ENCODE measurements at regions not wholly inside any gene's neighbourhood (a gene's known extent, or its start where the extent isn't known, plus 50 kb on each side); places are given as distances from the start of the nearest gene placed in this dataset.

DNA sequence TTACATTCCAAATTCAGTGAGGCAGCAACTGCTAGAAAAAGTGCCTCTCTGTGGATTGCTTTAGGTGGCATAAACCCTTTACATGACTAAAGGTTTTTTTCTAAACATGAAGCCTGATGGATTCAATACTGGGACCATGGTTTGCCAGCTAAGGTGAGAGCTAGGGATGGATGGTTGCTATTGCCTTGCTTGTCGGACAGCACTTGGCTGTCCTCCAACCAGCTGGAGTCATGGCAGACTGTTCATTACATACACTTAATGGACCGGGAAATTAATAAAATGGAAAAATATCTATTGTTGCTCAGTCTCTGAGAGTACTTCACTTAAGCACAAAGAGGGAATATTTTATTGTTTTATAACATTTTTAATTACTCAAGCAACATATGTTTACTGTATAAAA is 116.9 kb upstream of the TRPC7 start:
- TF ChIP-seq, protein P1, sequence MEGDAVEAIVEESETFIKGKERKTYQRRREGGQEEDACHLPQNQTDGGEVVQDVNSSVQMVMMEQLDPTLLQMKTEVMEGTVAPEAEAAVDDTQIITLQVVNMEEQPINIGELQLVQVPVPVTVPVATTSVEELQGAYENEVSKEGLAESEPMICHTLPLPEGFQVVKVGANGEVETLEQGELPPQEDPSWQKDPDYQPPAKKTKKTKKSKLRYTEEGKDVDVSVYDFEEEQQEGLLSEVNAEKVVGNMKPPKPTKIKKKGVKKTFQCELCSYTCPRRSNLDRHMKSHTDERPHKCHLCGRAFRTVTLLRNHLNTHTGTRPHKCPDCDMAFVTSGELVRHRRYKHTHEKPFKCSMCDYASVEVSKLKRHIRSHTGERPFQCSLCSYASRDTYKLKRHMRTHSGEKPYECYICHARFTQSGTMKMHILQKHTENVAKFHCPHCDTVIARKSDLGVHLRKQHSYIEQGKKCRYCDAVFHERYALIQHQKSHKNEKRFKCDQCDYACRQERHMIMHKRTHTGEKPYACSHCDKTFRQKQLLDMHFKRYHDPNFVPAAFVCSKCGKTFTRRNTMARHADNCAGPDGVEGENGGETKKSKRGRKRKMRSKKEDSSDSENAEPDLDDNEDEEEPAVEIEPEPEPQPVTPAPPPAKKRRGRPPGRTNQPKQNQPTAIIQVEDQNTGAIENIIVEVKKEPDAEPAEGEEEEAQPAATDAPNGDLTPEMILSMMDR (IDR thresholded peaks at IDR 0.05) = no peak
- Histone ChIP-seq H3K4me1 (no peaks in the 10 kb centered on the region), H3K27me3 (no peaks in the 10 kb centered on the region), H3K9me3 (no peaks in the 10 kb centered on the region), H3K36me3 (no peaks in the 10 kb centered on the region), H3K27ac (no peak overlapping the region), H3K4me3 (no peak overlapping the region)
- DNase-seq (no peak), ATAC-seq (no peak)
- intact Hi-C loops (cut with DNase I) = no loop called here

DNA sequence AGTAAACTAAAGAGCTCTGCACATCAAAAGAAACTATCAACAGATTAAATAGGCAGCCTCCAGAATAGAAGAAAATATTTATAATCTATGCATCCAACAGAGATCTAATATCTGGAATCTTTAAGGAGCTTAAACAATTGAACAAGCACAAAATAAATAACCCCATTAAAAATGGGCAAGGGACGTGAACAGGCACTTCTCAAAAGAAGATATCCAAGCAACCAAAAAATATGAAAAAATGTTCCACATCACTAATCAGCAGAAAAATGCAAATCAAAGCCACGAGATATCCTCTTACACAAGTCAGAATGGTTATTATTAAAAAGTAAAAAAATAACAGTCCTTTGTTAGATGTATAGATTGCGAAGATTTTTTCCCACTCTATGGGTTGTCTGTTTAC is 109.1 kb upstream of the TRPC7 start:
- no peaks in the 10 kb centered on the region for H3K36me3 ChIP-seq
- TF ChIP-seq, protein P1 (IDR thresholded peaks at IDR 0.05) = no peak
- H3K9me3 ChIP-seq = peaks cover 0 to 13% of the 10 kb centered on the region in 2 donors
- intact Hi-C loops (cut with DNase I) = no loop called here
- no peaks in the 10 kb centered on the region for H3K4me1 ChIP-seq
- DNase-seq (no peak), ATAC-seq (no peak)
- no peak overlapping the region for H3K4me3 ChIP-seq
- H3K27ac ChIP-seq = no peak overlapping the region
- no peaks in the 10 kb centered on the region for H3K27me3 ChIP-seq

DNA sequence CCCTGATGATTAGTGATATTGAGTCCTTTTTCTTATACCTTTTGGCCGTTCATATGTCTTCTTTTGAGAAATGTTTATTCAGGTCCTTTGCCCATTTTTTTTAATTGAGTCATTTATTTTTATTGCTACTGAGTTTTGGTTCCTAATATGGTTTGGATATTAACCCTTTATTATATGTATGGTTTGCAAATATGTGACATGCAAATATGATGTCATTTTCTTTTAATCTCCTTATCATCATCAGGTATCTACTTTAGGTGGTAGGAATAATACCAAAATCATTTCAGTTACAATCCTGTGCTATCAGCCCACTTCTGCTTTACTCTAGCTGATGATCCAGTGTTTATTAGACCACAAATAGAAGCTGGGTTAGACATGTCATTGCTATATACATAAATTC is 102.3 kb upstream of the TRPC7 start:
- Histone ChIP-seq H3K36me3 (no peaks in the 10 kb centered on the region), H3K4me3 (no peak overlapping the region), H3K9me3 (no peaks in the 10 kb centered on the region), H3K4me1 (no peaks in the 10 kb centered on the region), H3K27me3 (no peaks in the 10 kb centered on the region), H3K27ac (no peak overlapping the region)
- ATAC-seq (no peak), DNase-seq (no peak)
- TF ChIP-seq, protein P1 (IDR thresholded peaks at IDR 0.05) = no peak
- intact Hi-C loops (cut with DNase I) = no loop called here

DNA sequence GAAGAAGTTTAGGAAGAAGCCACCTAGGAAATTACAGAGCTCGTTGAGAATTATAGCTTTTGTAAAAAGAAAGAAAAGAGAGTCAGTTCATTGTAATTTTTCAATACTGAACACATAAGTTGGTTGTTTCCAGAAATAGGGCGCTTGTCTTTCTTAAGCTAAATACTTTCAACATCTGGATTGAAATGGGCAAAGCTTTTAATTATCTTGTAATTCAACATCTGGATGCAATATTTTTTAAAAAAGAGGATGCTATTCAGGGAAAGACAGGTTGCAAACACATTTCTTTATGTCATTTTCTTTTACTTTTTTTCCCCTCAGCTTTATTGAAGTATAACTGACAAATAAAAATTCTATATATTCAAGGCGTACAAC is 100.7 kb upstream of the TRPC7 start:
- intact Hi-C loops (cut with DNase I) = no loop called here
- no peak overlapping the region for H3K27ac ChIP-seq
- no peaks in the 10 kb centered on the region for H3K27me3 ChIP-seq
- TF ChIP-seq, protein P1 (IDR thresholded peaks at IDR 0.05) = no peak
- DNase-seq (no peak), ATAC-seq (no peak)
- no peaks in the 10 kb centered on the region for H3K36me3 ChIP-seq
- no peaks in the 10 kb centered on the region for H3K9me3 ChIP-seq
- no peak overlapping the region for H3K4me3 ChIP-seq
- no peaks in the 10 kb centered on the region for H3K4me1 ChIP-seq

DNA sequence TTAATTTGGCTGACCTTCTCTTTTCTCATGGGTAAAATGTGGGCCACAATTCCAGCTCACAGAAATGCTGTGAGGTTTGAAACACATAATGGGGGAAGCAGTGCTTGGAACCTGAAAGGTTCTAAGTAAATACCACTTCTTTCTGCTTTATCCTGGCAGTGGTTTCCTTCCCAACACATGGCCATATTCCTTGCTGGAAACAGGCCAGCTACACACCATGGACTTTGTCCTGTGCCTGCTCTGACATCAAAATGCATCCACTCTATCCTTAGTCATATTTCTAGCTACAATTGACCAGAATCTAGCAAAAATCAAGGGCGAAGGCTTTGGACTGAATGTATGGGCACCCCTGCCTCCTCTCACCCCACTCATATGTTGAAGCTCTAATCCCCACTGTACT is 93.1 kb upstream of the TRPC7 start:
- Histone ChIP-seq H3K27me3 (no peaks in the 10 kb centered on the region), H3K4me3 (no peak overlapping the region), H3K9me3 (no peaks in the 10 kb centered on the region), H3K36me3 (no peaks in the 10 kb centered on the region), H3K27ac (no peak overlapping the region), H3K4me1 (no peaks in the 10 kb centered on the region)
- intact Hi-C loops (cut with DNase I) = no loop called here
- no peak for DNase-seq
- ATAC-seq = no peak
- TF ChIP-seq, protein P1 (IDR thresholded peaks at IDR 0.05) = no peak

All from left lung (tissue), 4 donors.